ENCODE measurements at regions not wholly inside any gene's neighbourhood (a gene's known extent, or its start where the extent isn't known, plus 50 kb on each side); places are given as distances from the start of the nearest gene placed in this dataset.
"Not testable (repeated sequence)": the region's sequence is repeated elsewhere in the genome, so short reads cannot be mapped to it uniquely, and the experiment has no call there.

DNA sequence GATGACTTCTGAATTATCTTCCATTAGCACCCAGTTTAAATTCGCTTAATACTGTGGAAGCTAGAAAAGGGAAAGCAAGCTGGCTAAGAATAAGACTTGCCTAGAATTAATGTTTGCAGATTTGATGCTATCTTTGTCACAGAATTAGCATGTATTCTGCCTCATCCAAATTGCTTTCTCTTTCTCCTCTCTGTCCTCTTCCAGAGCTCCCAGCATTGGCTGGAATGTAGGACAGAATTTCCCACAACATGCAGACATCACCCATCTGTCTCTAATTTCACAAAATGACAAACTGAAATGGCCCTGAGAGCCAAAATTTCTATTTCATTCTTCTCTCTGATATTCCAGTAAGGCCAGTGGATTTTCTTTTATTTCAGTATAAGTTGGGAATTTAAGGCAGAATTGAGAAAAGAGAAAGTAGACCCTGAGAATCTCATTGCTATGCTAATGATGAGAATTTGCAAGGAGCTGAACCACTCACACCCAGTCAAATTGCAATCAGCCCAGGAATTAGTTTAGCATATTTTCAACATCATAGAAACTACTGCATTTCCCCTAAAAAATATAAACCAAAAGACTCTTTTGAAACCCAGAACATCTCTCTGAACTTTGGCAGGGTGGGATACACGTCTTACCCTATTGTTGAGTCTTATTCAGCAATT lies 188.8 kb downstream of the RCHY1 start:
- WGBS, 2 donors (ENCODE audit: low coverage in 1 of 2), result 53 to 65% methylated on average over 2 of the region's 2 CpGs
- no peak for TF ChIP-seq EP300 (IDR thresholded peaks at IDR 0.05)
- TF ChIP-seq, protein P1, sequence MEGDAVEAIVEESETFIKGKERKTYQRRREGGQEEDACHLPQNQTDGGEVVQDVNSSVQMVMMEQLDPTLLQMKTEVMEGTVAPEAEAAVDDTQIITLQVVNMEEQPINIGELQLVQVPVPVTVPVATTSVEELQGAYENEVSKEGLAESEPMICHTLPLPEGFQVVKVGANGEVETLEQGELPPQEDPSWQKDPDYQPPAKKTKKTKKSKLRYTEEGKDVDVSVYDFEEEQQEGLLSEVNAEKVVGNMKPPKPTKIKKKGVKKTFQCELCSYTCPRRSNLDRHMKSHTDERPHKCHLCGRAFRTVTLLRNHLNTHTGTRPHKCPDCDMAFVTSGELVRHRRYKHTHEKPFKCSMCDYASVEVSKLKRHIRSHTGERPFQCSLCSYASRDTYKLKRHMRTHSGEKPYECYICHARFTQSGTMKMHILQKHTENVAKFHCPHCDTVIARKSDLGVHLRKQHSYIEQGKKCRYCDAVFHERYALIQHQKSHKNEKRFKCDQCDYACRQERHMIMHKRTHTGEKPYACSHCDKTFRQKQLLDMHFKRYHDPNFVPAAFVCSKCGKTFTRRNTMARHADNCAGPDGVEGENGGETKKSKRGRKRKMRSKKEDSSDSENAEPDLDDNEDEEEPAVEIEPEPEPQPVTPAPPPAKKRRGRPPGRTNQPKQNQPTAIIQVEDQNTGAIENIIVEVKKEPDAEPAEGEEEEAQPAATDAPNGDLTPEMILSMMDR (IDR thresholded peaks at IDR 0.05), result no peak
- no peak for TF ChIP-seq POLR2A (IDR thresholded peaks at IDR 0.05)
- TF ChIP-seq POLR2AphosphoS5 (IDR thresholded peaks at IDR 0.05), result no peak
- no peak for ATAC-seq
- Histone ChIP-seq H3K4me1 (no peaks in the 10 kb centered on the region), H3K27ac (peak overlapping the region in 1 of 4 donors; percentile 17), H3K36me3 (no peaks in the 10 kb centered on the region), H3K27me3 (no peaks in the 10 kb centered on the region), H3K9me3 (no peaks in the 10 kb centered on the region), H3K4me3 (no peak overlapping the region)

GRCh38 chr4:75321484-75321883 lies 192.7 kb downstream of the RCHY1 start:
- WGBS, 2 donors (ENCODE audit: low coverage in 1 of 2), result 64 to 79% methylated on average over 5 of the region's 5 CpGs

DNA sequence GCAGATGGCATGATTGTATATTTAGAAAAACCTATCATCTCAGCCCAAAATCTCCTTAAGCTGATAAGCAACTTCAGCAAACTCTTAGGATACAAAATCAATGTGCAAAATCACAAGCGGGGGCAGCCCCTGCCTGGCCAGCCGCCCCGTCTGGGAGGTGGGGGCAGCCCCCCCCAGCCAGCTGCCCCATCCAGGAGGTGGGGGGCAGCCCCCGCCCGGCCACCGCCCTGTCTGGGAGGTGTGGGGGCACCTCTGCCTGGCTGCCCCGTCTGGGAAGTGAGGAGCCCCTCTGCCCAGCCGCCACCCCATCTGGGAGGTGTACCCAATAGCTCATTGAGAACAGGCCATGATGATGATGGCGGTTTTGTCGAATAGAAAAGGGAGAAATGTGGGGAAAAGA lies 196.6 kb downstream of the RCHY1 start:
- 100% methylated on average over 1 of the region's 10 CpGs; no CpG with 5 or more reads in 1 of the 2 donors for WGBS, 2 donors (ENCODE audit: low coverage in 1 of 2)
- H3K9me3 ChIP-seq, result peaks cover 0 to 38% (median 0%) of the 10 kb centered on the region in 3 donors
- H3K4me1 ChIP-seq, H3K36me3 ChIP-seq, ATAC-seq, H3K4me3 ChIP-seq, H3K27ac ChIP-seq, H3K27me3 ChIP-seq: not testable (repeated sequence)

More at GRCh38 chr4:75321484-75321883, 192.7 kb downstream of the RCHY1 start:
- no peaks in the 10 kb centered on the region for H3K36me3 ChIP-seq
- no peaks in the 10 kb centered on the region for H3K4me1 ChIP-seq
- no peak for TF ChIP-seq POLR2AphosphoS5 (IDR thresholded peaks at IDR 0.05)
- no peaks in the 10 kb centered on the region for H3K27me3 ChIP-seq
- no peak overlapping the region for H3K27ac ChIP-seq
- H3K9me3 ChIP-seq, result peaks cover 0 to 8% (median 0%) of the 10 kb centered on the region in 3 donors
- H3K4me3 ChIP-seq, result no peak overlapping the region
- no peak for ATAC-seq

- Histone ChIP-seq H3K36me3 (no peaks in the 10 kb centered on the region), H3K4me3 (no peak overlapping the region), H3K9me3 (peaks cover 0 to 29% (median 0%) of the 10 kb centered on the region in 3 donors), H3K4me1 (no peaks in the 10 kb centered on the region), H3K27me3 (no peaks in the 10 kb centered on the region), H3K27ac (no peak overlapping the region)
- no peak for ATAC-seq
- TF ChIP-seq POLR2AphosphoS5 (IDR thresholded peaks at IDR 0.05) (no peak), POLR2A (IDR thresholded peaks at IDR 0.05) (no peak), EP300 (IDR thresholded peaks at IDR 0.05) (no peak)
- TF ChIP-seq, protein P1 (IDR thresholded peaks at IDR 0.05), result no peak
- WGBS, 2 donors (ENCODE audit: low coverage in 1 of 2), result 60% methylated on average over 1 of the region's 1 CpG; no CpG with 5 or more reads in 1 of the 2 donors
These were observed 206.2 kb downstream of the RCHY1 start for GRCh38 chr4:75308049-75308448.

GRCh38 chr4:75306506-75306905 lies 207.7 kb downstream of the RCHY1 start:
- TF ChIP-seq POLR2AphosphoS5 (IDR thresholded peaks at IDR 0.05) (no peak), POLR2A (IDR thresholded peaks at IDR 0.05) (no peak), EP300 (IDR thresholded peaks at IDR 0.05) (no peak)
- TF ChIP-seq, protein P1 (IDR thresholded peaks at IDR 0.05), result no peak
- H3K27ac ChIP-seq, result no peak overlapping the region
- H3K4me1 ChIP-seq, result no peaks in the 10 kb centered on the region
- 68 to 78% methylated on average over 3 of the region's 3 CpGs for WGBS, 2 donors (ENCODE audit: low coverage in 1 of 2)
- no peaks in the 10 kb centered on the region for H3K27me3 ChIP-seq
- H3K4me3 ChIP-seq, result no peak overlapping the region
- no peaks in the 10 kb centered on the region for H3K36me3 ChIP-seq
- no peak for ATAC-seq
- peaks cover 0 to 22% (median 0%) of the 10 kb centered on the region in 3 donors for H3K9me3 ChIP-seq

DNA sequence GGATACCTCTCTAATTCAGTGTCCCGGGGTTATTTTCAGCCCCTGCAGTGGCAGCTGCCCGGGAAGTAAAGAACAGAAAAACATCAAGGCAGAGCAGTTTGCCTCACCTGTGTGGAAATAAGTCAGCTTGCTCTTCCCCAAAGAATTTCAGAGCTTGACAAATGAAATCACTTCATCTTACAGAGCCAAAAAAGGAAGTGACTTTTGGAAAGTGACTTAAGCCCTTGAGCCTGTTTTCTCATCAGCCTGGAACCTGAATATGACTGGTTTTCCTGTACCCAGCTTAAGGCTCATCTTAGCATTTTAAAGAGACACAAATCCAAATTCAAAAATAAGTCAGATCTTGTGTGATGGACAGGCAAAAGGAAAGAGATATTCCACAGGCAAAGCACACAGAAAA lies 211.6 kb downstream of the RCHY1 start:
- 76 to 82% methylated on average over 2 of the region's 2 CpGs for WGBS, 2 donors (ENCODE audit: low coverage in 1 of 2)
- Histone ChIP-seq H3K4me3 (no peak overlapping the region), H3K27me3 (no peaks in the 10 kb centered on the region), H3K27ac (no peak overlapping the region), H3K4me1 (no peaks in the 10 kb centered on the region), H3K36me3 (no peaks in the 10 kb centered on the region), H3K9me3 (peaks cover 0 to 5% (median 0%) of the 10 kb centered on the region in 3 donors)
- TF ChIP-seq POLR2A (IDR thresholded peaks at IDR 0.05) (no peak), POLR2AphosphoS5 (IDR thresholded peaks at IDR 0.05) (no peak), EP300 (IDR thresholded peaks at IDR 0.05) (no peak)
- TF ChIP-seq, protein P1 (IDR thresholded peaks at IDR 0.05), result no peak
- no peak for ATAC-seq
